GM21737 (cell line): ENCODE measurements at regions not wholly inside any gene's neighbourhood (a gene's known extent, or its start where the extent isn't known, plus 50 kb on each side); places are given as distances from the start of the nearest gene placed in this dataset.
A peak's percentile ranks its signal among the peaks of the same experiment; 100 is the strongest.

Source experiments
- ATAC-seq: cut with Tn5 transposase; IDR thresholded peaks from one replicate; pipeline ENCODE4 v1.9.1; 2021; ENCODE audit warnings: mild to moderate bottlenecking, moderate library complexity; ENCODE audit not compliant: unreplicated experiment

GRCh38 chr4:77305766-77306165 is 148.8 kb downstream of the CCNG2 start:
- ATAC-seq = no peak

- ATAC-seq = no peak
These were observed 149.5 kb downstream of the CCNG2 start for GRCh38 chr4:77306496-77306895.

GRCh38 chr4:77308843-77309242 is 151.8 kb downstream of the CCNG2 start:
- ATAC-seq = no peak

DNA sequence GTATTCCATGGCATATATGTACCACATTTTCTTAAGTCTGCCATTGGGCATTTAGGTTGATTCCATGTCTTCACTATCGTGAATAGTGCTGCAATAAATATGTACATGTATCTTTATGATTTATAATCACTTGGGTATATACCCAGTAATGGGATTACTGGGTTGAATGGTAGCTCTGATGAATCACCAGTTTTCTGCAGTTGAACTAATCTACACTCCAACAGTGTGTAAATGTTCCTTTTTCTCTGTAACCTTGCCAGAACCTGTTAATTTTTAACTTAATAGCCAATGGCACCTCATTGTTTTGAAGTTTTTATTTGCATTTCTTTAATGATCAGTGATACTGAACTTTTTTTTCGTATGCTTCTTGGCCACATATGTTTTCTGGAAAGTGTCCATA is 152.5 kb downstream of the CCNG2 start:
- ATAC-seq = no peak

GRCh38 chr4:77310931-77311330 is 153.9 kb downstream of the CCNG2 start:
- no peak for ATAC-seq

DNA sequence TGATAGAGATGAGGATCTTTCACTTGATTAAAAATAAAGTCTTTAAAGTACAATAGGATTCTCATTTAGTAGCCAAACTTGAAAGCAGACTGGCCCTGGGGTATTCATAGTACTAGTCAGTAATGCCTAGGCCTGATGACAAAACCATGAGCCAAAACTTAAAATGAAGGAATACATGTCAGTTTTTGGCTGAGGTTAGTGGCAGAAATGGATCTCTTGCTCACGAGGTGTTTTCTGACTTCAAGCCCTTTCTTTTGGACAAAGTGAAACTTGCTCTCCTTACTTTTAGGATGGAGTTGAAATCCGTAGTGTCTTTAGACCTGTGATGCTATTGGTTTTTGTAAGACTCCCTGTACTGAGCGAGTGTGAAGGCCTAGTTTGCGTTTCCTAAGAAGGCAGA is 157.7 kb downstream of the CCNG2 start:
- ATAC-seq = no peak

DNA sequence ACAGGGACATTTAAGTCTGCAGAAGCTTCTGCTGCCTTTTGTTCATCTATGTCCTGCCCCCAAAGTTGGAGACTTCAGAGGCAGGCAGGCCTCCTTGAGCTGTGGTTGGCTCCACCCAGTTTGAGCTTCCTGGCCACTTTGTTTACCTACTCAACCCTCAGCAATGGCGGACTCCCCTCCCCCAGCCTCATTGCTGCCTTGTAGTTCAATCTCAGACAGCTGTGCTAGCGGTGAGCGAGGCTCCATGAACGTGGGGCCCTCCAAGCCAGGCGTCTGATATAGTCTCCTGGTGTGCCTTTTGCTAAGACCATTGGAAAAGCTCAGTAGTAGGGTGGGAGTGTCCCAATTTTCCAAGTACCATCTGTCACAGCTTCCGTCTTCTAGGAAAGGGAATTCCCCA is 170.1 kb downstream of the CCNG2 start:
- ATAC-seq = no peak

- ATAC-seq = no peak
These were observed 175.8 kb downstream of the CCNG2 start for GRCh38 chr4:77332696-77333270.

GRCh38 chr4:77336411-77337142 is 179.6 kb downstream of the CCNG2 start:
- ATAC-seq = no peak

DNA sequence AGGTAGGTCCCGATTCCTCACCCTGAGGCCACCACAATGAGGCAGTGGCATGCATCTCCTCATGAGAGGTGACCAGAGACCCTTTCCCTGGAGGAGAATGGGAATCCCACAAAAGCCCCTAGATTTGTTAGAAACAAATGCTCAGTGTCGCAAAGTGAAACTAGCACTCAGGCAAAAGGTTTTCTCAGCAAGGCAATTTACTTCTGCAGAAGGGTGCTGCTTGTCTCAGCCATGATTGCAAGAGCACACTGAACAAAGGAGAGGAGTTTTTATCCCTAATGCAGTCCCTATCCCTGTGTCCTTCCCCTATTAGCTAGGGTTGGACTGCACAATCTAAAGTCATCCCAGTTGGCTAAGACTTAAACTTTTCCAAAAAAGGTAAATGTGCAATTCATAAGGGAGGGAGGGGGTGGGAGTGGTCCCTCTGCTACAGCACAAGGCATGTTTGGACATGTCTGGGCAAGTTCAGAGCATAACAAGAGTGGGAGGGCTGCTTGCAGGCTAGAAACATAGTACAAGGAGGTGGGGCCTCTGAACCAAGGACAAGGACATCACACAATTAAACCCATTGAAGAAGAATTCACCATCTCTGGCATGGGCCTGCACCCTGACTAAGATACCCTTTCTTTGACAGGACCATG is 185.3 kb downstream of the CCNG2 start:
- ATAC-seq = no peak

DNA sequence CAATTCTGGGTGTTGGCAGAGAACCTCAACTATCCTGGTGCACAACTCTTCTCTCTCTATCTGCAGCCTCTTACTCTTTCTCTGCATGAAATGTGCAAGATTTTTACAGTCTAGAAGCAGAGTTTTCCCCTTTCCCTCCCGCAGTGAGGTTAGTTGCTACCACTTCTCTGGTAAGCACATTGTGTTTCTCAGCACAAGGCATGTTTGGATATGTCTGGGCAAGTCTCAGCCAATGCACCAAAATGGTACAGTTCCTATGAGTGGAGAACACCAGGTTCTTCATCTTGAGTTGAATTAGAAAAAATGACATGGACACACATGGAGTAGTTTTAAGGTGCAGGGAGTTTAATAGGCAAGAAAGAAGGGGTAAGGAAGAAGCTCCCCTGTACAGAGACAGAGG is 187.0 kb downstream of the CCNG2 start:
- ATAC-seq = no peak

DNA sequence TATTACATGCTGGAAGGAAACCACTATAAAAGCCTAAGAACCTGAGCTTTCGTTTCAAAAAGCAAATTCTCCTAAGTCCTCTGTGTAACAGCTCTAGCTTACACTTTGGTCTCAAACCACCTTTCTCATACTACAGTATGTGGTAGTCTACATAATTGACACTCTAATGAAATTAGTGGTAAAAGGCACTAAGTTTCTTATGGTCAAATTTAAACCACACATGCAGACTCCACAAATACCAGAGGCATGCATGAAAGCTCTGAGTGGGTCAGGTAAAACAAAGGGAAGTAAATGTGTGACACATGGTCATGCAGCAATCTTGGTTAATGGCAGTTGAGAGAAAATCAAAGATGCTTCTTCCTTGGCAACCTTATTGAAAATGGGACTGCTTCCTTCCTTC is 187.8 kb downstream of the CCNG2 start:
- no peak for ATAC-seq

DNA sequence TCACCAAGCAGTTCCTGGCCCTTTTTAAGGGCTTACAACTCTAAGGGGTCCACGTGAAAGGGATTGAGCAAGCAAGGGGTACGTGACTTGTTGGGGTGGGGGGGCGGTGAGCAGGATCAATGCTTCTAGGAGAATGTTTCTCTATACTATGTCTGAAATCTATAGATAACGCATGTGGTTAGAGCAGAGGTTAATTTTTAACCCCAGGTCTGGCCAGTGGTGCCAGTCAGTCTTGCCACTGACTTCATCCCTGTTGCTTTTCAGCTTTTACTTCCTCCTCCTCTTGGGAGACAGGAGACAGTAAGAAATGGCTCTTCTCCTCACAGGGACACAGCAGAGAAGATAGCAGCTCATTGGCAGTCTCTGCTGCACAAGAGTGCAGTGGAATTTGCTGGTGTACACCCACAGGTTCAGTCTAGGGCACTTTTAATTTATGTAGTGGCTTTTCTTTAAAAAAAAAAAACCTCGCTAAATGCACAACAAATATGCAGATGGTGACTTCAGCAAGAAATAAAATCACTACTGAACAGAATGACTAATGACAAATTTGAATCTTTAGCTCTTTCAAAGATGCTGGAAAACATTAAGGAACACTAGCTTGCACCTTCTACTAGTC is 190.5 kb downstream of the CCNG2 start:
- ATAC-seq = no peak

- no peak for ATAC-seq
These were observed 191.8 kb downstream of the CCNG2 start for GRCh38 chr4:77348815-77349214.

GRCh38 chr4:77349364-77349763 is 192.4 kb downstream of the CCNG2 start:
- no peak for ATAC-seq

GRCh38 chr4:77349796-77350195 is 192.8 kb downstream of the CCNG2 start:
- ATAC-seq = no peak

GRCh38 chr4:77352192-77352591 is 195.2 kb downstream of the CCNG2 start:
- ATAC-seq = no peak

DNA sequence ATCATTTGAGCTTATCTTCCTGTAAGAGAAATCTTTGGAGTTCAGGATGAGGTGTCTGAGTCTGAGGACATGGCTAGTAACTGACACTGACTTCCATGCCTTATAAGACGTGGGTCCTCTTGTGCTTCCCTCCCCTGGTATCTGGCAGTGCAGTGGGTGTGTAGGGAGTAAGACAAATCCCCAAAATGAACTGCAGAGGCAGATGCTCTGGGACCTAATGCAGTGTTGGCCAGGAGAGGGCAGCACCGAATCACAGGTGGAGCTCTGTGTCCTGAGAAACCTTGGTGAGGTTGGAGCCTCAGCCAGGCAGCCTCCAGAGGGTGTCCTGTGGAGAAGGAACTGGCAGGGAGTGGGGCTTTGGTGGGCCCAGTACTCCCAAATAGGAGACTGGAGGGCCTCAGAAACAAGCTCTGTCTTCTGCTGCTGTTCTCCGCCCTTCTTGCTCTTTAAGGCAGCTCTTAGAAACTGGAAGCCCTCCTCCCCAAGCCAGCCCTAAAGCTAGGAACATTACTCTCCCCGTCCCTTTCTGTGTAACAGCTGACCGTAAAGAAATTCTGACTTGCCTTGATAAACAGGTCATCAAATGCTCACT is 196.8 kb downstream of the CCNG2 start:
- ATAC-seq = peak; percentile 63

DNA sequence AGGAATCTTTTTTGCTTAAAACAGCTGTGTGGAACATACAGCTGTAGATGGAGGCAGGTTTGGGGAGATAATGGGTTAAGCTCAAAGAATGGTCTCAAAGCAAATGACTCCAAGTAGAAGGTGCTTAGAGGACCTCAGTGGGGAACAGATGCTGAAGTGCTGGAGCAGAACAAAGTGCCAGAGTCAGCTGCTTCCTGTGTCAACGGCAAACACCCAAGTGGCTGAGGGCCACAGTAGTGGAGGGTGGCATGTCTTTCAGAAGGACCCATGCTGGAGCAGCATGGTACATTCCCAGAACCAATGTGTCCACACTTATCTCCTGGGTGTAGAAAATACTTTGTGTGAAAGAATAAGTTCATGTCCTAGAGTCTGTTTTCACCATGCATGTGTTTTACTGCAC is 197.5 kb downstream of the CCNG2 start:
- no peak for ATAC-seq

DNA sequence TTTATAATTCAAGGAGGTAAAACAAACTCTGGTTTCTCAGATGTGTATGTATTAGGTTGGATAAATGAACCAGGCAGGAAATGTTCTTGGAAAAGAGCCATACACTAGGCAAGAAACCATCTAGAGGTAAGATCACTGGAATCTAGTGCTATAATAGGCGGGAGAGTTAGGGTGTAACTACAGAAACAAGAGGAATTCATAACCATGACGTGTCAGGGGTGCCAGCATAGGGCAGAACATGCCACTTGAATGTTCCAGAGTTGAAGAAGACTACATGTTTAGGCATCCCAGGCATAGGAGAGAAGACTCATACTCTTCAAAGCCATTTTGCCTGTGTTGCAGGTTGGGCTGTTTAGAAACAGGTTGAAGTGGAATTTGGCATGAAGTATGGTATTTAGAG is 198.7 kb downstream of the CCNG2 start:
- no peak for ATAC-seq

DNA sequence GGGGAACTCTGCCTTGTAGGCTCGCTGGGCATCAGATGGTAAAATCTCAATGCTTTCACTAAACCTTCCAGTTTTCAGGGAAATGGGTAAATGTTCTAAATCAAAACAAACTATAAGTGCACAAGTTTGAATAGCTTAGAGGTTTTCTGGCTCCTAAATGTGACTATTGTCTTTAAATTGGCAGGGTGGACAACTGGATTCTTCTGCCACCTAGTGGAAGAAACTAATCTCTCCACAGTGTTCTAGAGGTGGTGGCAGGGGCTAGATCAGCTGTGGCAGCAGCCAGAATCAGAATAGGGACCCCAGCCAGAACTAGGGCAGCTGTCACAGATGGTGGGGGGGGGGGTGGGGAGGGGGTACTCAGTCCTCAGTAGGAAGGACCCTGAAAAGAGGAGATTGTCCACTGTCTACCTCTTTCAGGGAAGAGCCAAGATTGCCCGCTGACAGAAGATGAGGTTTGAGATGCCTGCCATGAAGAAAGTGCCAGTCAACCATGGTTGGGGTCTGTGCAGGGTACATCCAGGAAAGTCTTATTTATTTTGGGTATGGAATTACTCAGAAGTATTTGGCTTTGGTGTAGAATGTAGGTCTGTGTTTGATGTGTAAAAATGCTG is 201.4 kb downstream of the CCNG2 start:
- no peak for ATAC-seq
